Psoas muscle (tissue), 7 donors: ENCODE measurements at regions not wholly inside any gene's neighbourhood (a gene's known extent, or its start where the extent isn't known, plus 50 kb on each side); places are given as distances from the start of the nearest gene placed in this dataset.

Source experiments
- ATAC-seq, 4 donors: fragments of 200-7000 bp; cut with Tn5 transposase; one replicate each; pipeline ENCODE4 v1.9.1; 2020; ENCODE audit warnings: moderate library complexity in 3 of 4, mild to moderate bottlenecking in 2 of 4
- DNase-seq, 2 donors: peaks; one replicate each; pipeline ENCODE4 v3.0.0-alpha.2; 2020
- H3K27ac ChIP-seq: fragments of 200-600 bp; one replicate; pipeline ENCODE4 v1.8.0; 2022
- H3K27me3 ChIP-seq, 3 donors: fragments of 200-600 bp in 1 of 3; one replicate each; pipeline versions ENCODE4 v1.6.1 to v1.8.0; 2013 to 2022; ENCODE audit warnings: low read length in 2 of 3, mild to moderate bottlenecking in 2 of 3, moderate library complexity in 1 of 3; ENCODE audit not compliant: insufficient read depth in 3 of 3
- H3K36me3 ChIP-seq, 2 donors: fragments of 200-600 bp in 1 of 2; one replicate each; pipeline versions ENCODE4 v1.6.1 to v1.8.0; 2013 to 2022; ENCODE audit warnings: low read depth in 1 of 2, mild to moderate bottlenecking in 1 of 2, moderate library complexity in 1 of 2; ENCODE audit not compliant: insufficient read depth in 1 of 2
- H3K4me1 ChIP-seq: fragments of 200-600 bp; one replicate; pipeline ENCODE4 v1.8.0; 2022
- H3K4me3 ChIP-seq: fragments of 200-600 bp; one replicate; pipeline ENCODE4 v1.8.0; 2022; ENCODE audit warnings: mild to moderate bottlenecking
- H3K9me3 ChIP-seq: fragments of 200-600 bp; one replicate; pipeline ENCODE4 v1.8.0; 2022
- WGBS, 3 donors: extraction: QIAGEN DNeasy Blood & Tissue Kit; methylation state at CpG; one replicate each; pipeline versions ENCODE4 v1.1.6 to v1.1.7; 2013; 5-methylcytosine and 5-hydroxymethylcytosine counted together
- intact Hi-C, 2 donors: fragments of 100-400 bp; cut with DNase I; formaldehyde crosslinking; loops; one replicate each; pipeline versions ENCODE4 v1.11.0 to v1.14.2; 2022
- TF ChIP-seq, protein P1 (sequence below): fragments of 200-600 bp; IDR thresholded peaks from one replicate; pipeline ENCODE4 v1.8.0; 2022; ENCODE audit warnings: antibody characterized with exemption
- donor health status: healthy with polysubstance abuse.
- donor health status: DM: no; HTN: no; CAD: no; lungs with moderate emphysema.
- donor health status: Bipolar disorder and iron deficiency.
- donor health status: healthy.
- donor health status: DM: yes; HTN: yes; CAD: no.
- donor health status: DM: no; HTN: no; CAD: no.
- donor health status: DM: yes; HTN: yes; CAD: no.

GRCh38 chr15:93846148-93846547 is 385.2 kb upstream of the MCTP2 start:
- H3K4me1 ChIP-seq, result no peaks in the 10 kb centered on the region
- H3K27ac ChIP-seq, result no peak overlapping the region
- H3K9me3 ChIP-seq, result no peaks in the 10 kb centered on the region
- H3K4me3 ChIP-seq, result no peak overlapping the region
- H3K36me3 ChIP-seq, result no peaks in the 10 kb centered on the region
- WGBS, 3 donors, result 83 to 86% (median 84%) methylated on average over 9 of the region's 9 CpGs
- H3K27me3 ChIP-seq, result no peaks in the 10 kb centered on the region
- ATAC-seq, result no peak
- TF ChIP-seq, protein P1, sequence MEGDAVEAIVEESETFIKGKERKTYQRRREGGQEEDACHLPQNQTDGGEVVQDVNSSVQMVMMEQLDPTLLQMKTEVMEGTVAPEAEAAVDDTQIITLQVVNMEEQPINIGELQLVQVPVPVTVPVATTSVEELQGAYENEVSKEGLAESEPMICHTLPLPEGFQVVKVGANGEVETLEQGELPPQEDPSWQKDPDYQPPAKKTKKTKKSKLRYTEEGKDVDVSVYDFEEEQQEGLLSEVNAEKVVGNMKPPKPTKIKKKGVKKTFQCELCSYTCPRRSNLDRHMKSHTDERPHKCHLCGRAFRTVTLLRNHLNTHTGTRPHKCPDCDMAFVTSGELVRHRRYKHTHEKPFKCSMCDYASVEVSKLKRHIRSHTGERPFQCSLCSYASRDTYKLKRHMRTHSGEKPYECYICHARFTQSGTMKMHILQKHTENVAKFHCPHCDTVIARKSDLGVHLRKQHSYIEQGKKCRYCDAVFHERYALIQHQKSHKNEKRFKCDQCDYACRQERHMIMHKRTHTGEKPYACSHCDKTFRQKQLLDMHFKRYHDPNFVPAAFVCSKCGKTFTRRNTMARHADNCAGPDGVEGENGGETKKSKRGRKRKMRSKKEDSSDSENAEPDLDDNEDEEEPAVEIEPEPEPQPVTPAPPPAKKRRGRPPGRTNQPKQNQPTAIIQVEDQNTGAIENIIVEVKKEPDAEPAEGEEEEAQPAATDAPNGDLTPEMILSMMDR, result no peak
- intact Hi-C loops, result no loop called here
- DNase-seq, result no peak

- TF ChIP-seq, protein P1, result no peak
- intact Hi-C loops, result no loop called here
- H3K4me3 ChIP-seq, result no peak overlapping the region
- H3K27me3 ChIP-seq, result no peaks in the 10 kb centered on the region
- no peak for DNase-seq
- no peak for ATAC-seq
- H3K36me3 ChIP-seq, result no peaks in the 10 kb centered on the region
- H3K4me1 ChIP-seq, result no peaks in the 10 kb centered on the region
- no peak overlapping the region for H3K27ac ChIP-seq
- no peaks in the 10 kb centered on the region for H3K9me3 ChIP-seq
- WGBS, 3 donors, result 87 to 93% (median 92%) methylated on average over 3 of the region's 3 CpGs
Observed at GRCh38 chr15:93837450-93837849, 393.9 kb upstream of the MCTP2 start.

DNA sequence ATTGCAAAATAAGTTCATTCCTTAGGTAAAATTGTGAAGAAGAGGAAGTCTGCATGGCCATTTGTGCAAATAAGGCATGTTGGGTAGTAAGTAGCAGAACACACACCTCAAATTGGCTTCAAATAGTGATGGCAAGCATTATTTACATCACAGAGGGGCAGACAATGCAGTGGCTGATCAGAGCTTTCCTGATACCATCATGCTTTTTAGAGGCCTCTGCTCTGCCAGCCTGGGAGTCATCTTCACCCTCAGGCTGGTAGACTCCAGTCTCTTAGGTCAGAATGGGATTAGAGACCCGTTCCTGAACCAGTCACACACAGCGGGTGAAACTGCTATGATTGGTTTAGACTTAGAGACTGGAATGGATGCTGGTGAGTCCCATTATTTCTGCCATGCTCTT is 396.0 kb upstream of the MCTP2 start:
- no peak overlapping the region for H3K27ac ChIP-seq
- H3K9me3 ChIP-seq, result no peaks in the 10 kb centered on the region
- no peaks in the 10 kb centered on the region for H3K36me3 ChIP-seq
- DNase-seq (no peak), ATAC-seq (no peak)
- TF ChIP-seq, protein P1, result no peak
- no peak overlapping the region for H3K4me3 ChIP-seq
- intact Hi-C loops, result no loop called here
- no peaks in the 10 kb centered on the region for H3K4me1 ChIP-seq
- H3K27me3 ChIP-seq, result no peaks in the 10 kb centered on the region
- 77 to 86% (median 78%) methylated on average over 2 of the region's 2 CpGs for WGBS, 3 donors

DNA sequence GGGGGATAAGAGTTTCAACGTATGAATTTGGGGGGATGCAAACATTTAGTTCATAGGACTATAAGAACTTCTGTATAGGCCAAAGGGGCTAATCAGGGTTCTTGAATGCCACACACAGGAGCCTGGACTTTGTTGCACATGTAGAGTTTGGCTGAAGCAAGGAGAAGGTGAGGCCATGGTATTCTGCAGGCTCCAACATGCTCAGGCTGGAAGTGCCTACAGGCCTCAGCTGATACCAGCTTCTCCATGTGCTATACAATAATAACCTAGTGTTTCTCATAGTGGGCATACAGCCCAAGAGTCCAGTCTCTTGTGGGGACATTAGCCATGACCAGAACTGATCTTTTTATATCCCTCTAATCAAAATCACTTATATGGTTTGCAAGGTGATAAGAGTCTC is 399.7 kb upstream of the MCTP2 start:
- H3K27ac ChIP-seq, result no peak overlapping the region
- H3K4me1 ChIP-seq, result no peaks in the 10 kb centered on the region
- H3K27me3 ChIP-seq, result no peaks in the 10 kb centered on the region
- no peak for DNase-seq
- no peak overlapping the region for H3K4me3 ChIP-seq
- intact Hi-C loops, result no loop called here
- 78 to 86% (median 84%) methylated on average over 1 of the region's 1 CpG for WGBS, 3 donors
- ATAC-seq, result no peak
- no peaks in the 10 kb centered on the region for H3K9me3 ChIP-seq
- H3K36me3 ChIP-seq, result no peaks in the 10 kb centered on the region
- TF ChIP-seq, protein P1, result no peak

- TF ChIP-seq, protein P1, result no peak
- no peak overlapping the region for H3K4me3 ChIP-seq
- no peaks in the 10 kb centered on the region for H3K9me3 ChIP-seq
- no peaks in the 10 kb centered on the region for H3K27me3 ChIP-seq
- intact Hi-C loops, result no loop called here
- H3K4me1 ChIP-seq, result no peaks in the 10 kb centered on the region
- ATAC-seq, result no peak
- 94 to 98% (median 94%) methylated on average over 2 of the region's 2 CpGs for WGBS, 3 donors
- DNase-seq, result no peak
- no peaks in the 10 kb centered on the region for H3K36me3 ChIP-seq
- no peak overlapping the region for H3K27ac ChIP-seq
Observed at GRCh38 chr15:93830221-93831080, 400.9 kb upstream of the MCTP2 start.
